Left colon (tissue), 2 donors: ENCODE measurements at regions not wholly inside any gene's neighbourhood (a gene's known extent, or its start where the extent isn't known, plus 50 kb on each side); places are given as distances from the start of the nearest gene placed in this dataset.
"Not testable (repeated sequence)": the region's sequence is repeated elsewhere in the genome, so short reads cannot be mapped to it uniquely, and the experiment has no call there.

Source experiments
- ATAC-seq: fragments of 200-7000 bp; cut with Tn5 transposase; one replicate; pipeline ENCODE4 v1.9.1; 2020; ENCODE audit warnings: mild to moderate bottlenecking, moderate library complexity
- DNase-seq, 2 donors: peaks; one replicate each; pipeline ENCODE4 v3.0.0-alpha.2; 2020
- intact Hi-C, 2 donors: fragments of 100-400 bp; cut with DNase I in 1 of 2; cut with micrococcal nuclease in 1 of 2; formaldehyde crosslinking; loops; one replicate each; pipeline versions ENCODE4 v1.11.2 to v1.14.0; 2022; cut with DNase I, micrococcal nuclease
- donor health status: DM: no; HTN: no; CAD: no.
- donor health status: DM: yes; HTN: yes; CAD: no.

GRCh38 chr13:83515268-83516015, 366.8 kb downstream of the SLITRK1 start:
- intact Hi-C loops, result no loop called here
- ATAC-seq, result no peak
- DNase-seq, result no peak

- intact Hi-C loops, result no loop called here
- ATAC-seq (no peak), DNase-seq (no peak)
Observed at GRCh38 chr13:83508771-83509301, 373.4 kb downstream of the SLITRK1 start.

- no peak for DNase-seq
- intact Hi-C loops, result no loop called here
Observed at GRCh38 chr13:83503424-83503823, 378.9 kb downstream of the SLITRK1 start.

GRCh38 chr13:83499286-83499685, 383.0 kb downstream of the SLITRK1 start:
- DNase-seq (no peak), ATAC-seq (no peak)
- intact Hi-C loops, result no loop called here

More at GRCh38 chr13:83503424-83503823, 378.9 kb downstream of the SLITRK1 start:
- ATAC-seq, result no peak

- ATAC-seq (no peak), DNase-seq (no peak)
- intact Hi-C loops, result no loop called here
Observed at GRCh38 chr13:83498481-83499190, 383.6 kb downstream of the SLITRK1 start.

GRCh38 chr13:83498045-83498444, 384.2 kb downstream of the SLITRK1 start:
- DNase-seq (no peak), ATAC-seq (no peak)
- intact Hi-C loops, result no loop called here

- no peak for DNase-seq
- intact Hi-C loops, result no loop called here
- no peak for ATAC-seq
Observed at GRCh38 chr13:83496501-83496900, 385.8 kb downstream of the SLITRK1 start.

GRCh38 chr13:83485101-83485500, 397.2 kb downstream of the SLITRK1 start:
- intact Hi-C loops, result no loop called here
- no peak for ATAC-seq
- DNase-seq, result no peak

- intact Hi-C loops, result no loop called here
- no peak for DNase-seq
- ATAC-seq, result no peak
Observed at GRCh38 chr13:83471011-83471410, 411.3 kb downstream of the SLITRK1 start.

- intact Hi-C loops, result no loop called here
- DNase-seq (no peak), ATAC-seq (no peak)
Observed at GRCh38 chr13:83470133-83470797, 412.0 kb downstream of the SLITRK1 start.

GRCh38 chr13:83453723-83454122, 428.6 kb downstream of the SLITRK1 start:
- no peak for ATAC-seq

GRCh38 chr13:83453300-83453699, 429.0 kb downstream of the SLITRK1 start:
- DNase-seq (no peak), ATAC-seq (no peak)
- intact Hi-C loops, result no loop called here

More at GRCh38 chr13:83453723-83454122, 428.6 kb downstream of the SLITRK1 start:
- DNase-seq, result no peak
- intact Hi-C loops, result no loop called here

GRCh38 chr13:83452292-83452950, 429.9 kb downstream of the SLITRK1 start:
- intact Hi-C loops, result no loop called here
- ATAC-seq (no peak), DNase-seq (no peak)

GRCh38 chr13:83450591-83450990, 431.7 kb downstream of the SLITRK1 start:
- ATAC-seq (no peak), DNase-seq (no peak)
- intact Hi-C loops, result no loop called here

- ATAC-seq (no peak), DNase-seq (no peak)
- intact Hi-C loops, result no loop called here
Observed at GRCh38 chr13:83449668-83450395, 432.4 kb downstream of the SLITRK1 start.

GRCh38 chr13:83440465-83440864, 441.8 kb downstream of the SLITRK1 start:
- ATAC-seq, result no peak
- intact Hi-C loops, result no loop called here
- DNase-seq, result no peak

- ATAC-seq, DNase-seq, intact Hi-C loops: not testable (repeated sequence)
Observed at GRCh38 chr13:83439464-83439863, 442.8 kb downstream of the SLITRK1 start.

GRCh38 chr13:83423861-83424260, 458.4 kb downstream of the SLITRK1 start:
- ATAC-seq (no peak), DNase-seq (no peak)
- intact Hi-C loops, result no loop called here

- ATAC-seq (no peak), DNase-seq (no peak)
- intact Hi-C loops, result no loop called here
Observed at GRCh38 chr13:83423381-83423780, 458.9 kb downstream of the SLITRK1 start.
